OCI-LY7 (cell line): ENCODE measurements at regions not wholly inside any gene's neighbourhood (a gene's known extent, or its start where the extent isn't known, plus 50 kb on each side); places are given as distances from the start of the nearest gene placed in this dataset.

Experiments
- CTCF ChIP-seq: fragments of 200-600 bp; sonication (generic); conservative IDR thresholded peaks from 2 replicates; pipeline ENCODE4 v1.5.1; 2014; ENCODE audit warnings: mild to moderate bottlenecking, antibody characterized with exemption, low read length, moderate library complexity, mixed read lengths
- EZH2phosphoT487 ChIP-seq: fragments of 200-600 bp; sonication (generic); IDR thresholded peaks from 2 replicates; pipeline ENCODE4 v1.6.1; 2018; ENCODE audit warnings: low read depth, borderline replicate concordance, mild to moderate bottlenecking, mixed run types, antibody characterized with exemption, low read length, moderate library complexity, mixed read lengths

- no peak for TF ChIP-seq CTCF
- no peak for TF ChIP-seq EZH2phosphoT487
Observed at GRCh38 chr18:22550861-22551260, 133.1 kb upstream of the CTAGE1 start.
